Stomach (tissue), 4 donors: ENCODE measurements at regions not wholly inside any gene's neighbourhood (a gene's known extent, or its start where the extent isn't known, plus 50 kb on each side); places are given as distances from the start of the nearest gene placed in this dataset.
"Not testable (repeated sequence)": the region's sequence is repeated elsewhere in the genome, so short reads cannot be mapped to it uniquely, and the experiment has no call there.

Source experiments
- CTCF ChIP-seq, 7 experiments: fragments of 450-650 bp in 4 of 7; fragments of 200-600 bp in 3 of 7; sonication (generic) in 3 of 7; IDR thresholded peaks; one replicate each; pipeline ENCODE4 v1.5.1; 2016 to 2019; ENCODE audit warnings: antibody characterized with exemption in 7 of 7, control low read depth in 2 of 7, mild to moderate bottlenecking in 1 of 7
- POLR2A ChIP-seq, 4 donors: fragments of 450-650 bp; IDR thresholded peaks; one replicate each; pipeline ENCODE4 v1.6.1; 2016; ENCODE audit warnings: antibody characterized with exemption in 4 of 4, control low read depth in 2 of 4, mild to moderate bottlenecking in 1 of 4, moderate library complexity in 1 of 4
- POLR2AphosphoS5 ChIP-seq, 3 donors: sonication (generic); formaldehyde crosslinking; IDR thresholded peaks; one replicate each; pipeline ENCODE4 v1.6.1; 2016; ENCODE audit warnings: antibody characterized with exemption in 3 of 3

- not testable (repeated sequence) for TF ChIP-seq CTCF, POLR2A, POLR2AphosphoS5 (IDR thresholded peaks at IDR 0.05)
Observed at GRCh38 chr6:118380620-118381019, 167.5 kb upstream of the PLN start.
